ENCODE measurements at regions not wholly inside any gene's neighbourhood (a gene's known extent, or its start where the extent isn't known, plus 50 kb on each side); places are given as distances from the start of the nearest gene placed in this dataset.

DNA sequence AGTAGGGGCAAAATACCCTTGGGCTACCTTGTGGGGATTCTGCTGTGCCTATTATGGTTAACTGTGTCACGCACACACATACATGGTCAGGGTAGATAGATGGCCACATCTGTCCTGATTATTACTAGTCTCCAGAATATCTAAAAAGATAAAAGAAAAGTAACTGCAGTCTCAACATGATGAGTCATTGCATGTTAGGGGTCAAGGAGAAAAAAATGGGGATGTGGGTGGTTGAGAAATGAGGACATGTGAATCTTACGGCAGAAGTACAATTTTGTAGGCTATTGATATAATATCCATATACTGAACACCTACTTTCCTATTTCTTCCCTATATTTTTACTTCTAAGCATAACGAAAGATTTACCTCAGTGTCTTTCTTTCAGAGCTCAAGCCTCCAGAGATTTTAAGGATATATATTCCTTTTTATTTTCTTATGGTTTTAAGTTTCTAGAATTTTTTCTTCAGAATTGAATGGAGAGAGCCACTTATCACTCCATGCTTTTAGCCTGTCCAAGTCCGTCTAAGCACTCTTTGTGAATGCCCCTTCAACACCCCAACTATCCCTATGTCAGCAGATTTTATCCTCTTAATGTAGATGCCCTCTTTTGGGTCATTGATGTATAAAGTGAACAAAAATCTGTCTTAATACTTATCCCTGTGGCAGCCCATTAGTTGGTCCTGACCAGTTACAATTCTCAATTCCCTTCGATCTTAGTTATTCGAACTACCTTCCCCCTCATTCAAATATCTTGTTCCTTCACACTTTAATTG, 642.2 kb downstream of the IQCM start:
- POLR2A ChIA-PET = no interaction called here
- no peaks in the 10 kb centered on the region for H3K79me2 ChIP-seq (ENCODE audit: insufficient read depth, low read length)

More for the DNA sequence above, 642.2 kb downstream of the IQCM start:
- 24% methylated on average over 6 of the region's 6 CpGs for WGBS (ENCODE audit: low lambda C conversion rate)
- intact Hi-C loops (cut with micrococcal nuclease; ENCODE audit: unreplicated experiment) (no loop called here), in situ Hi-C loops (cut with HindIII; ENCODE audit: extremely low pct_ligation_motif_present, low pct_unique_long_range_greater_than_20kb) (no loop called here)
- no peaks in the 10 kb centered on the region for H3K36me3 ChIP-seq (replicated peaks in 1 of 2; ENCODE audit: control insufficient read depth in 1 of 2, insufficient read depth in 2 of 2, low read length in 2 of 2)
- DNase-seq (ENCODE audit: low spot score) (no peak), FAIRE-seq (no peak), ATAC-seq (no peak)
- CTCF ChIA-PET (ENCODE audit: low intra/inter-chr PET ratio, low total read pairs) = no interaction called here
- no peak overlapping the region for H2AFZ ChIP-seq (ENCODE audit: low read length)
- no peak overlapping the region for H3K4me3 ChIP-seq (replicated peaks in 1 of 3; ENCODE audit: insufficient read depth in 1 of 3, low read depth in 2 of 3, low read length in 3 of 3)
- no peaks in the 10 kb centered on the region for H3K27me3 ChIP-seq (ENCODE audit: control insufficient read depth in 1 of 2, insufficient read depth in 2 of 2, low read length in 2 of 2)
- H3K4me1 ChIP-seq (ENCODE audit: insufficient read depth, low read length) = no peaks in the 10 kb centered on the region
- H3K9me3 ChIP-seq (ENCODE audit: low read length) = 0 out of 2 replicates have a peak, but pooled peaks cover 6% of the 10 kb centered on the region
- H4K20me1 ChIP-seq (ENCODE audit: insufficient read depth, low read length) = no peaks in the 10 kb centered on the region
- no peak for TF ChIP-seq IRF2 (CRISPR knock-in tag; IDR thresholded peaks at IDR 0.05)
- TF ChIP-seq MAFK (conservative IDR thresholded peaks at IDR 0.05 in 1 of 2, IDR thresholded peaks at IDR 0.05 in 1 of 2; ENCODE audit: low read length in 2 of 2) = peak; percentile 52 to 74
- TF ChIP-seq, protein P1, sequence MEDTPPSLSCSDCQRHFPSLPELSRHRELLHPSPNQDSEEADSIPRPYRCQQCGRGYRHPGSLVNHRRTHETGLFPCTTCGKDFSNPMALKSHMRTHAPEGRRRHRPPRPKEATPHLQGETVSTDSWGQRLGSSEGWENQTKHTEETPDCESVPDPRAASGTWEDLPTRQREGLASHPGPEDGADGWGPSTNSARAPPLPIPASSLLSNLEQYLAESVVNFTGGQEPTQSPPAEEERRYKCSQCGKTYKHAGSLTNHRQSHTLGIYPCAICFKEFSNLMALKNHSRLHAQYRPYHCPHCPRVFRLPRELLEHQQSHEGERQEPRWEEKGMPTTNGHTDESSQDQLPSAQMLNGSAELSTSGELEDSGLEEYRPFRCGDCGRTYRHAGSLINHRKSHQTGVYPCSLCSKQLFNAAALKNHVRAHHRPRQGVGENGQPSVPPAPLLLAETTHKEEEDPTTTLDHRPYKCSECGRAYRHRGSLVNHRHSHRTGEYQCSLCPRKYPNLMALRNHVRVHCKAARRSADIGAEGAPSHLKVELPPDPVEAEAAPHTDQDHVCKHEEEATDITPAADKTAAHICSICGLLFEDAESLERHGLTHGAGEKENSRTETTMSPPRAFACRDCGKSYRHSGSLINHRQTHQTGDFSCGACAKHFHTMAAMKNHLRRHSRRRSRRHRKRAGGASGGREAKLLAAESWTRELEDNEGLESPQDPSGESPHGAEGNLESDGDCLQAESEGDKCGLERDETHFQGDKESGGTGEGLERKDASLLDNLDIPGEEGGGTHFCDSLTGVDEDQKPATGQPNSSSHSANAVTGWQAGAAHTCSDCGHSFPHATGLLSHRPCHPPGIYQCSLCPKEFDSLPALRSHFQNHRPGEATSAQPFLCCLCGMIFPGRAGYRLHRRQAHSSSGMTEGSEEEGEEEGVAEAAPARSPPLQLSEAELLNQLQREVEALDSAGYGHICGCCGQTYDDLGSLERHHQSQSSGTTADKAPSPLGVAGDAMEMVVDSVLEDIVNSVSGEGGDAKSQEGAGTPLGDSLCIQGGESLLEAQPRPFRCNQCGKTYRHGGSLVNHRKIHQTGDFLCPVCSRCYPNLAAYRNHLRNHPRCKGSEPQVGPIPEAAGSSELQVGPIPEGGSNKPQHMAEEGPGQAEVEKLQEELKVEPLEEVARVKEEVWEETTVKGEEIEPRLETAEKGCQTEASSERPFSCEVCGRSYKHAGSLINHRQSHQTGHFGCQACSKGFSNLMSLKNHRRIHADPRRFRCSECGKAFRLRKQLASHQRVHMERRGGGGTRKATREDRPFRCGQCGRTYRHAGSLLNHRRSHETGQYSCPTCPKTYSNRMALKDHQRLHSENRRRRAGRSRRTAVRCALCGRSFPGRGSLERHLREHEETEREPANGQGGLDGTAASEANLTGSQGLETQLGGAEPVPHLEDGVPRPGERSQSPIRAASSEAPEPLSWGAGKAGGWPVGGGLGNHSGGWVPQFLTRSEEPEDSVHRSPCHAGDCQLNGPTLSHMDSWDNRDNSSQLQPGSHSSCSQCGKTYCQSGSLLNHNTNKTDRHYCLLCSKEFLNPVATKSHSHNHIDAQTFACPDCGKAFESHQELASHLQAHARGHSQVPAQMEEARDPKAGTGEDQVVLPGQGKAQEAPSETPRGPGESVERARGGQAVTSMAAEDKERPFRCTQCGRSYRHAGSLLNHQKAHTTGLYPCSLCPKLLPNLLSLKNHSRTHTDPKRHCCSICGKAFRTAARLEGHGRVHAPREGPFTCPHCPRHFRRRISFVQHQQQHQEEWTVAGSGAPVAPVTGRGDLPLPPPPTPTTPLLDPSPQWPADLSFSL (CRISPR knock-in tag; IDR thresholded peaks at IDR 0.05) = no peak
- no peak for TF ChIP-seq FIP1L1 (IDR thresholded peaks at IDR 0.05; ENCODE audit: borderline replicate concordance, insufficient read depth, low read depth, low read length)
- no peak for TF ChIP-seq ZFX (CRISPR knock-in tag; IDR thresholded peaks at IDR 0.05; ENCODE audit: low read depth)
- TF ChIP-seq MAFF (IDR thresholded peaks at IDR 0.05; ENCODE audit: low read depth, low read length) = peak; percentile 58; the same call in 1 of the 2 replicates
- no peak for TF ChIP-seq ZNF570 (CRISPR knock-in tag; IDR thresholded peaks at IDR 0.05; ENCODE audit: borderline replicate concordance)
- BruUV-seq (replicated peaks) = no TSS peak
- no peak overlapping the region for H3K9ac ChIP-seq (ENCODE audit: insufficient read depth, low read depth, low read length)
- H3K4me2 ChIP-seq (ENCODE audit: low read depth, low read length) = no peak overlapping the region
- H3K27ac ChIP-seq (ENCODE audit: extremely low read length, insufficient read depth, low read length) = no peak overlapping the region

Measured in HepG2 (cell line).